Inferior parietal cortex (tissue), 1 donor: ENCODE measurements at regions not wholly inside any gene's neighbourhood (a gene's known extent, or its start where the extent isn't known, plus 50 kb on each side); places are given as distances from the start of the nearest gene placed in this dataset.
"Not testable (repeated sequence)": the region's sequence is repeated elsewhere in the genome, so short reads cannot be mapped to it uniquely, and the experiment has no call there.

Experiments used
- DNase-seq: peaks from one replicate; pipeline ENCODE4 v3.0.0-alpha.2; 2016; ENCODE audit errors: extremely low spot score

DNA sequence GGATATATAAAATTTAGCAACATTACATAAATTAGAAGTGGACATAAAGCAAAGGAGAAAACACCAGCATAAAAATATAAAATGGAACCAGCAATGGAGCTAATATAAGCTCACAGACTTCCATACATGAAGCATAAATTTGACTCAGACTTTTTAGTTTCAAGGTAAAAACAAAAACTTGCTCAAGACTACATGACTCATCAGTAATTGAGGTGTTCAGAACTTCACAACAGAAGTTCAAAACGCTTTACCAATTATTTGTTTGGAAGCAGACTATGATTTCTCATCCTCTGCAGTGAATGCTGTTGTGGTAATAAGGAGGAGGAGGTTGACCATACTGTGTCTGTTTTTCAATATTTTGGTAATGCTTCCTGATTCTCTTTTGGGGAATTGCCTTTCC is 192.0 kb upstream of the MEIS1 start:
- not testable (repeated sequence) for DNase-seq

DNA sequence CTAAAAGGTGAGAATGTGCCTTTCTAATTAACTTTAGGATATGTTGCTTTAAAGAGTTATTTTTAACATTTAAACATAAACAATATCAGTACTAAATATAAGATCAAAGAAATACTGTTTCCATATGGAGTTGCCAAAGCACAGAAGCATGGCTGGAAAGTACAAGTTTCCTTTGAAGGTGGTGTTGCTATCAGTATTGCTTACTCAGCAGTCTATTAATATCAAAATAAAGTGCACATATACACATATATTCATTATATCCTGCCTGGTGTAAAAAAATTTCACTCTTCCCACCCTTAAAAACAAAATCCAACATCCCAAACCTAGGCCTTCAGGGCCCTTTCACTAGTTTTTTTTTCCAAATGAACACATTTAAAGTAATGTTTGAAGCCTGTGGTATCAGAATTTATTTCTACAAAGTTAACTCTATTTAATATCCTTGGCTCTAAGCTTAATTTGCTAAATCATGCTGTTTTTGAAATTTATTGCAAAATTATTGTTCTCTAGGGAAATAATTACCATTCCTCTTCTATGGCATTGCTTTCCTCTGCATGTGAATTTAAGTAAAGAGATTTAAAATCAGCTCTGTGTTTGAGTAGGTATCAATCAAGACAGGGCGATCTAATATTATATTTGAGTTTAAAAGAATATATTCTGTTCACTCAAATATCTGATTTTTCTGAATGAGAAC is 192.7 kb upstream of the MEIS1 start:
- no peak for DNase-seq

DNA sequence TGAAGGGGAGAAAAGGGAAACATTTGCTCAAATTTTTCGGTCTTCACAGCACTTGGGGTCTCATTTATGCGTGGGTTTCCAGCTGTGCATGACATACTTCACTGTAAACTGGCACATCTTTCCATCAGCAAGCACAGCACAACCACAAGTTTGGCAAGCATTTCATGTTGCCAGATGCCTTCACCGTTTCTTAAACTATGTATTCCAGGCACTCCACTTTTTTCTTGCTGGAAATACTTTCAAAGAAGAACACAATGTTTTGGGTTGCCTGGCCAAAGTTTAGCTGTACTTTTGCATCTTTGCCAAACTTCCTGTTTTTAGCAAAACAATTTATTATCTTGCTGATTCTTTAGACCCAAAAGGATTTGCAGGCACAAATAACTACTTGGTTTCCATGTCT is 194.6 kb upstream of the MEIS1 start:
- DNase-seq, result peak; percentile 29

DNA sequence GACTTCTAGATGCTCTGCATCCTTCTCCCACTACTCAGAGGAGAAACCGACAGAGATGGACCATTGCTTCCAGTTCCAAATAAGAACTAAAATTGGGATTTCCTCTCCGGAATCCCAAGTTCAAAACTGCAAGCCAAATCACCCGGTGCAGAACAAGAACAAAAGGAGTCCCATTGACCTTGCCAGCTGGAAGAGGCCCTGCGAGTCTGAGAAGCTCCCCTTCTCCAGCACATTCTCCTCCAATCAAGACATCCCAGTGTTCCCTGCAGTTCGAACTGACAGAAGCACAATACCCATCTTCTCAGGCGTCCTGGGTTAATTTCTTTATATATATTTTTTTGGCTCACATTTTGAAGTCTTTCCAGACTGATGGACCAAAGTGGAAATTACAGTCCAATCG is 195.3 kb upstream of the MEIS1 start:
- DNase-seq, result no peak

DNA sequence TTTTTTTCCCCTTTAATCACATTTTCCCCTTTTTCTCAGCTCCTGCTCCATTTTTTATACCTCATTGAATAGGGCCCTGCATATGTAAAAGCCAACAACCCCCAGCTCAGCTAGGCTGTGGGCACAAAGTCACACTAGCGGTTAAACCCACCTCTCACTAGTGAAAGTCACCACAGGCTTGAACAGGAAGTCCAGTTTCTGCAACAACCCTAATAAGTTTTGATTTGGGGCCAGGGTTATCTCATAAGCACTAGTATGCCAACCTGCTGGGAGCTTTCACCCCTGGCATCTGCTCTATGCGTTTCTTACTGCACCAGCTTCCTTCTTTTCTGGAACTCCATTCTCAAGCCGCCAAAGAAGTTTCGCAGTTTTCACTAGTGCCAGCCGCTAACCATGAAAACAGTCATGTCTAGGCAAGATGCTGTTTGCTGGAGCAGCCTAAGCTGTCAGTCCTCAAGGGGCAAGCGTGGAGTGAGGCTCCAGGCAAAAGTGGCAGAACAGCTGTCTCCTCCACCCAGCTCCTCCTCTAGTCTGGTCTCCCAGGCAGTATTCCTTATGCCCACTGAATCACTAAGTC is 197.0 kb upstream of the MEIS1 start:
- DNase-seq, result no peak

DNA sequence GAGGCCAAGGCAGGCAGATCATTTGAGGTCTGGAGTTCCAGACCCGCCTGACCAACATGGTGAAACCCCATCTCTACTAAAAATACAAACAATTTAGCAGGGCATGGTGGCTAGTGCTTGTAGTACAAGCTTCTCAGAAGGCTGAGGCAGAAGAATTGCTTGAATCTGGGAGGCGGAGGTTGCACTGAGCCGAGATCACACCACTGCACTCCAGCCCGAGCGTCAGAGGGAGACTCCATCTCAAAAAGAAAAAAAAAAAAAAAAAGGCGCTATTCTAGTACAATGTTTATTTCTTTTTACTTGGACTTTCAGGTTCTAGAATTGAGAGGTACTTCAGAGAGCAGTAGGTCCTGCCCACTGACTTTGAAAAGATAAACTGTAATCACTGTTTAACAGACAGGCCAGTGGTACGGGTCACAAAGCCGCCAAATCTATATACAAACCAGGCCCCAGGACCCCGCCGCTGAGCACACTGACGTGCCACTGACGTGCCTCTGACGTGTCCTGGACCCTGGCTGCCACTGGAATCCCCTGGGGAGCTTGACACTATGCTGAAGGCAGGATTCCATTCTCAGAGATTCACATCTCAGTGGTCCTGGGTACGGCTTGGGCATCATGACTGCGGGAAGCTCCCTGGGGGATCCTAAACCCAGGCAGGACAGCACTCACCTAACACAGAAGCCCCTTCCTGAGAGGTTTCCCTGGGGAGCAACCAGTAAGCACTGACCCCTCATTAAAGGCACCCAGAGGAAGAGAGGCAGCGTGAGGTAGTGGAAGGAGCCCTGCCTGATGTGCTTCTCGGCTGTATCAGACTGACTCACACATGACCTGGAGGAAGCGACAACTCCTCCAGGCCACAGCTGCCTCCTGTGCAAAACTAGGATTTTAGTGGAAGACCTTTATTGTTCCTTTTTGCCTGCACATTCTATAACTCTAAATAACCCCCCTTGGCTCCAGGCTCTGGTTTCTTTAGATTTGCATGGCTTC is 197.8 kb upstream of the MEIS1 start:
- no peak for DNase-seq

DNA sequence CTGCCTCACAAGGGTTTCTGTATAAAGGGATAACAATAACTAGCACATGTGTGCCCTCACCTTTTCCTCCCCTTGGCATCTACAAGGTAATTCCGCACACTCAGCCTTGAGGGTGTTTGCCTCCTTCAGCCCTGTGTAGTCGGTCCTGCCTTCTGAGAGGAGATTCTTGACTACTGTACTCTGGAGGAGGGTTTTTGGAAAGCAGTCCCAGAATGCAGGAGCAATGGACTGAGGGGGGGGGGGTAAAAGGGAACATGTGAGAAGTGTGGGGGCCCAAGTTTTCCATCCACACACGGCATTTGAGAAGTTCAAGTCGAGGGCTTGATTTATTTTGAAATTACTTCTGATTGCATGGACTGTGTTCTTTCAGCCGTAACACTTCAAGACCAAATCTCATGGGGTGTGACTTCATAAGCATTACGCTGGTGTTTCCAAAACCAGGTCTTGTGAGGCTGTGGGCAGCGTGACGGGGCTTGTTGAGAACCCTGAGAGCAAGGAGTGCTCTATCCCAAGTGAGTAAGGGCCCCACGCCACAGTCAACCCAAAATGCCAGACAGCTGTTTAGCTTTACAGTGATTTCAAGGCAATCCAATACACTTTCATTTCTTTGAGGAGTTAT is 198.7 kb upstream of the MEIS1 start:
- DNase-seq, result no peak

DNA sequence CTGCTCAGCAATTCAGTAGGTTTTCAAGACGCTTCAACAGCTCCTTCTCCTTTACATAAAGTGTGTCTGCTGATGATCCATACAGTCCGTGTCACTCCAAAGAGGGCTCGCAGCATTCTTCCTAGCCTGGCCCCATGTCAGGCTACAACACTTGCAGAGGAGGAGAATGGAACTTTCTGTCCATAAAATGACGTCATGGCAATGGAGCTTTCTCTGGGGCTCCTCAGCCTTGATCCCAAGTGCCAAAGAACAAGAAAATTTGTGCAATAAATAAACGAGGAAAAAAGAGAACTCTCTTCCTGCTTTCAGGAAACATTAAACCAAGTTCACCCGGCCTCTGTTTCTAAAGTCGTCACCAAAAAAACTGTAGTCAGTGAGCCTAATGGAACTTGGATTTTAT is 199.5 kb upstream of the MEIS1 start:
- DNase-seq, result no peak

DNA sequence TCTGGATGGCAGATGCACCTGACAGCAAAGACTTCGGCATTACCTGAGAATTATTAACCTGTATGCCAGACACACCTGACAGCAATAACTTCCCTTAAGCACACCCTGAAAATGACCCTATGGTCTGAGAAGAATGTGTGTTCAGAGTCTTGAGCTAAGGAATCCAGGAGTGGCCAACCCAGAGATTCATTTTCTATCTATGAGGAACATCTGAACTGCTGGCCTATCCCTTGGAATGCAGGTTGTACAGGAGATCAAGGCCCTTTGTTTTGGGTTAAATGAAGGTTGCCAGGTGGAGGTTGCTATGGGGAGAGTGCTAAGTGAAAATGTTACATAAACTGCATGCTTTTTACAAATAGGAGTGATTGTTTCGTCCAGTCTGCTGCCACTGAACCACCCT is 200.9 kb upstream of the MEIS1 start:
- DNase-seq, result no peak

DNA sequence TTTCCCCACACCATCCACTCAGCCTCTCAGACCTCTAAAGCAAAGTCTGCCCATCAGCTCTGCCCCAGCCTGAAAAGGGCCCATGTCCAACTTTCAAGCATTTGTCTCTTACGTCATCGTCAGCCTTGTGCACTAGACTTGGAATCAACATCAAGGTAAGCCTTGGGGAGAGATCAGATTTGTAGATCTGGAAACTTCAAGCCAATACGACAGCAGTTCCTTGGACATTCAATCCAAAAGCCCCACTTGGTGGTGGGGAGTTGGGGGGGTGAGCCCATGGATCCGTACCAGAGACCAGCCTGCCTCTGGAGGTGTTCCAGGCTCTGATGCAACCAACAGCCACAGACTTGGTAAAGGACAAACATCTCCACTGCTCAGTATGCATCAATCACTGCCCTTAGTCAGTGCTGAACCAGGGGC is 206.8 kb upstream of the MEIS1 start:
- no peak for DNase-seq

DNA sequence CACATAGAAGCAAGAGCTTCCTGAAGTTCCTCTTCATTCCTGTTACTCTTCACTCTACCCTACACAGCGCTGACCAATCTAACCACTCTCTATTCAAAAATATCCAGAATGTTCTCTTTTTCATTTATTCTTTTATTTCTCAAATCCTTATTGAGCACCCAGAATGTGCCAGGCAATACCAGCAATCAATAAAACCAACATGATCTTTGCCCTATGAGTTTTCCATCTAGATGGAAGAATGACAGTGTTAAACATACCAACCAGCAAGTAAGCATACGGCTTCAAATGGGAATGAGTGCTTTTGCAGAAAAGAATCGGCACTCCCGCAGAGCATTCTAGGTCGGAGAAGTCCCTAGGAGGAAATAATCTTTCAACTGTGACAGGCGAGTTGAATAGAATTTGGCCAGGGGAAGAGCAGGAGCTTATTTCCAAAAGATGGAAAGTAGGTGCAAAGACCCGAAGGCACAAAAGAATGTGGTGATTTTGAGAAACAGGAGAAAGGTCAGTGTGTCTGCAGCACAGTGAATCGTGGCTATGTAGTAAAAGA is 217.8 kb upstream of the MEIS1 start:
- no peak for DNase-seq

DNA sequence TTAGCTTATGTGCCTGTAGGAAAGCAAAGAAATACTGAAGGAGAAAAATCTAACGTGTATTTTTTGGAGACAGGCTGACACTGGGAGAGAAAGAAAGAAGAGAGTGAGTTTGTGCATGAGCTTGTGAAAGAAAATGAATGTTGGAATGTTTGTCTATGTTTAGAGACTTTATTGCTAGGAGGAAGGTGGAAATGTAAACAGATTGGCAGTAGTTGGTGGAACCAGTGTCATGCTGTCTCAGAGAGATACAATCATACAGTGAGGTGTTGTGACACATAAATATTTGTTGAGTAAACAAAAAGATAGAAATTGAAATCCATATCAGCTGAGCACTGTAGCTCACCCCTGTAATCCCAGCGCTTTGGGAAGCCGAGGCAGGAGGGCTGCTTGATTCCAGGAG is 222.2 kb upstream of the MEIS1 start:
- DNase-seq, result no peak

DNA sequence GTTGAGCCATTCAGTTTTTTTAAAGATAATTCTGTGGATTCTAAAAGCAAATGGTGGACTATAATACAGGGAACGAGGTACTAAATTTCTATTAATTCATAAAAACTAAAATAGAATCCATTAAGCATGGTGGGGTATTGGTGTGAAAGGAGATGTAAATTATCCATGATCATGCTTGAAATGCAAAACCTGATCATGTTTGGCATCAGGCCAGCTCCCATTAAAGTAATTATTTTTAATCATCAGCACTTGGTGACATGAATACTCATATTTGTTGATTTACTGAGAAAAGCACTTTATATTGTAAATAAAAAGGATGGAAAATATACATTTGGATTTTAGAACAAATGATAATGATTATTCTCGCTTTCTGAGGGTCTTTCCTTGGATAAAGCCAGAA is 232.3 kb upstream of the MEIS1 start:
- DNase-seq, result no peak

DNA sequence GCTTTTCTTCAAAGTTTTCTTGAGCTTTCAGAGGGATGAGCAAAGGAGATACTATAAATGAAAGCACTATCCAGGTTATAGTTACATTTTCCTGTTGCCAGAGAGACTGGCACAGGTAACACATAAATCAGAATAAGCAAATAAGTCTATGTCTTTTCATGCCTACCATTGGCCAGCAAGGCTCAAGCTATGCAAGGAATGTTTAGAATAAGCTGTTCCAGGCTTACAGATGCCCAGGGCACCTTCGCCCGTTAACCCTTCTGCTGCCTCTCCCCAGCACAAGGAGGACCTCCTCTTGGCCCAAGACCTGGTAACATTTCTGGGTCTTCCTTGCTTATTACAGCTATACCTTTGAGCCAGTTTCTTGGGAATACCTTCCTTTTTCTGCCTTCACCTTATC is 233.7 kb upstream of the MEIS1 start:
- DNase-seq, result no peak

DNA sequence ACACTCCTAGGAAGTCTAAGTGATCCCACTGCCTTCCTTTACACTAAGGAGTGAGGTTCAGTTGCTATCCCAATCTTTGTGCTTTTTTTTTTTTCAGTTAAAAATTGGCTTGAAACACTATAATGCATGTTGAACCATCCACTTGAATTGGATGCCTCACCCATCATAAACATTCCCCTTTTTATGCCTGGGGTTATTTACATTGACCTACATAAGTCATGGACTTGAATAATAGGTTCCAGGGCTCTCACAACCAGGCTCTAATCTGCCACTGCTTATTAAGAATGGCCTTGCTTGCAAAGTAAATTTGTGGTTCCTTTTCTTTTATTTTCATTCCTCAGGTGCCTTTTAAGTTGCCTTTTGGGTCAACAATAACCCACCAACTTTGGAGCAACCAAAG is 236.1 kb upstream of the MEIS1 start:
- DNase-seq, result no peak

DNA sequence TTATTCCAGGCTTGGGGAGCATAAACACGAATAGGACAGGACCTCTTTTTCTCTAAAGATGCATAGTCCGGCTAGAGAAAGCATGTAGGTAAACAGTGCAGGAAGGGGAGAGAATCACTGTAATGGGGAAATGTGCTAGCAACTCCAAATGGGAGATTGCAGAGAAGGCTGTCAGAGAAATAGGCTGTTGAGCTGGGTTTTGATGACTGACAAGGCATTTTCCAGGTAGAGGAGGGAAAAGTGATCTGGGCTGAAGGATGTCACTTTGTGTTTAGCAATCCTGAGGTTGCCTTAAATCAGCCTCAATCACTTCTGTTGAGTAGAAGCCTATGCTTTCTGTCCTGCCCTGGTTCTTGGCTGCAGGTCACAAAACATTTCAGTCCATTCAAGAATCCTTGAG is 242.0 kb upstream of the MEIS1 start:
- no peak for DNase-seq

DNA sequence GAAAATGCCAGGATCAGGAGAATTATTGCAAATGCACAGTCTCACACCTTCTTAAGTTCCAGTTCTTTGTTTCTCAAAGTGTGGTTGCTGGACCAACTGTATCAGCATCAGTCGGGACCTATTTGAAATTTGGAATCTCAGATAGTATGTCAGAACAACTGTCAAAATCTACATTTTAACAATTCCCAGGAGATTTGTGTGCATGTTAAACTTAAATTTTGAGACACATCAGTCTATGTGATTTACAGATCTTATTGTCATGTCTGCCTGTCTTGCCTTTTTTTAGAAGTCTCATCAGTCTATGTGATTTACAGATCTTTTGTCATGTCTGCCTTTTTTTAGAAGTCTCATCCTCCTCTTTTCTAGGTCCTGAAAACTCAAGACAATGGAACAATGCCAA is 243.6 kb upstream of the MEIS1 start:
- DNase-seq, result no peak

DNA sequence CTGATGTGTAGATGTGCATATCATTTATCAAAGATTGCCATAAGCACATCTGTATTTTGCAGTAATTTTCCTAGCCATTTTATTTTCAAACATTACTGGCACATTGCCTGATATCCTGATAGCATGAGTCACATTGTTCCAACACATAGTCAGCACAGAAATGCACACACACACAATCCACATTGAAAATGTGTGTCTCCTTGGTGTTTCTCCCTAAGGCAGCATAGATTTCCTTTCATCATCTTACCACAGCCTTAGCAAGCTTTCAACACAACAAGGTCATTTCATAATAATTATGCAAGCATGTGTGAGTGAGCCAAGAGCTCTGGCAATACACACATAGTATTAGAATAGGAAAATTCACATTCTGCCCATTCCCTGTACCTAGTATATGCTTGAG is 245.4 kb upstream of the MEIS1 start:
- no peak for DNase-seq

DNA sequence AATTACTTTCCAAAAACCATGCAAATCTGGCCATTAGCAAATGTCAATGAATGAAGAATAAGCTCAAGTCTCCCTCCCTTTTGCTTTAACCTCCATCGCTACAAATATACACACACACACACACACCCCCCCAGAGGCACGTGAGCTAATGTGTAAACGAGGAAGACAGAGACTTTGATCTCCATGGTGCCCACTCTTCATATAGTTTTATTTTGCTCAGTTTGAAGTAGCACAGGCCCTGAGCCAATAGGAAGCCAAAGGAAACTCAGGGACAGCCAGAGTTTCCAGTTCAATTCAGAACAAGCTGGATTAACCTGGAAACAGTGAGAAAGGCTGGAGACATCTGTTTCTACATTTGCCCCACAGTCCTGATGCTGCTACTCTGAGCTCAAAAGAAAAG is 248.4 kb upstream of the MEIS1 start:
- DNase-seq, result no peak

DNA sequence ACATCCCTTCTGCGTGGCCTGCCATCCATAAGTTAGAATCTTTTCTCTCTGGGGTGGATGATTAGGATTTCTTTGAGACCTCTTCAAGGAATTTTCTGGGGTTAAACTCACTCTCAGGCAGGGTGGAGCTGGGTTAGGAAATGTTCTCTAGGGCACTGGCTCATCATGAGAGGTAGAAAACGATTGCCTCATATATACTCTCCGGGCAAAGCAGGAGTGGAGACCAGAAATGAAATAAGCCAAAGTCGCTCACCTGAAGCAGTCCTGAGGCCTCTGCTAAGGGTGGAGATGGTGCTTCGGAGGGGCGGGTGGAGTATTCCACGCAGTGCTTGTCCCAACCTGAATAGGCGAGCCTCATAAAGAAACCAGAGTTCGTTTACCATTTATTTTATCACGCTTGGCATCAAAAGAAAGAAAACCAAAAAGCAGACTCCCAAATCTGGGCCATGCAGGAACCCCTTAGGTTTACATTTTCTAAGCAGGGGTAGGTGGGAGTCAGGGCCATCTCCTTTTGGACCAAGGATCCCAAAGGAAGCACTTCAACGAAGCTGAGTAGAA is 249.3 kb upstream of the MEIS1 start:
- no peak for DNase-seq

DNA sequence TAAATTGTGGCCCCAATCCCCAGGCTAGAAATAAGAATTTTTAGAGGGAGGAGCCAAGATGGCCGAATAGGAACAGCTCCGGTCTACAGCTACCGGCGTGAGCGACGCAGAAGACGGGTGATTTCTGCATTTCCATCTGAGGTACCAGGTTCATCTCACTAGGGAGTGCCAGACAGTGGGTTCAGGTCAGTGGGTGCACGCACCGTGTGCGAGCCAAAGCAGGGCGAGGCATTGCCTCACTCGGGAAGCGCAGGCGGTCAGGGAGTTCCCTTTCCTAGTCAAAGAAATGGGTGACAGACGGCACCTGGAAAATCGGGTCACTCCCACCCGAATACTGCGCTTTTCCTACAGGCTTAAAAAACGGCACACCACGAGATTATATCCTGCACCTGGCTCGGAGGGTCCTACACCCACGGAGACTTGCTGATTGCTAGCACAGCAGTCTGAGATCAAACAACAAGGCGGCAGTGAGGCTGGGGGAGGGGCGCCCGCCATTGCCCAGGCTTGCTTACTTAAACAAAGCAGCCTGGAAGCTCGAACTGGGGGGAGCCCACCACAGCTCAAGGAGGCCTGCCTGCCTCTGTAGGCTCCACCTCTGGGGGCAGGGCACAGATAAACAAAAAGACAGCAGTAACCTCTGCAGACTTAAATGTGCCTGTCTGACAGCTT is 257.7 kb upstream of the MEIS1 start:
- DNase-seq, result not testable (repeated sequence)
